T-helper 2 cell treated with Interferon-gamma antibody and Interleukin-4, amounts not matched to agents 5 μg/mL and 100 μg/mL, for 36 hours (primary cell): ENCODE measurements at regions not wholly inside any gene's neighbourhood (a gene's known extent, or its start where the extent isn't known, plus 50 kb on each side); places are given as distances from the start of the nearest gene placed in this dataset.

Experiments used
- DNase-seq: peaks from one replicate; pipeline ENCODE4 v3.0.0; 2021; ENCODE audit warnings: low spot score
- H3K27ac Mint-ChIP-seq: one replicate; pipeline ENCODE4 v1.8.0; 2021; ENCODE audit warnings: mild to moderate bottlenecking, mixed read lengths
- H3K27me3 Mint-ChIP-seq: one replicate; pipeline ENCODE4 v1.8.0; 2021; ENCODE audit warnings: low read depth, mixed read lengths
- H3K36me3 Mint-ChIP-seq: one replicate; pipeline ENCODE4 v1.8.0; 2021; ENCODE audit warnings: low read depth, mixed read lengths
- H3K4me1 Mint-ChIP-seq: one replicate; pipeline ENCODE4 v1.8.0; 2021; ENCODE audit warnings: low read depth, mixed read lengths
- H3K4me3 Mint-ChIP-seq: one replicate; pipeline ENCODE4 v1.8.0; 2022; ENCODE audit warnings: mild to moderate bottlenecking, moderate library complexity, mixed read lengths
- H3K9me3 Mint-ChIP-seq: one replicate; pipeline ENCODE4 v1.8.0; 2021; ENCODE audit warnings: mixed read lengths

DNA sequence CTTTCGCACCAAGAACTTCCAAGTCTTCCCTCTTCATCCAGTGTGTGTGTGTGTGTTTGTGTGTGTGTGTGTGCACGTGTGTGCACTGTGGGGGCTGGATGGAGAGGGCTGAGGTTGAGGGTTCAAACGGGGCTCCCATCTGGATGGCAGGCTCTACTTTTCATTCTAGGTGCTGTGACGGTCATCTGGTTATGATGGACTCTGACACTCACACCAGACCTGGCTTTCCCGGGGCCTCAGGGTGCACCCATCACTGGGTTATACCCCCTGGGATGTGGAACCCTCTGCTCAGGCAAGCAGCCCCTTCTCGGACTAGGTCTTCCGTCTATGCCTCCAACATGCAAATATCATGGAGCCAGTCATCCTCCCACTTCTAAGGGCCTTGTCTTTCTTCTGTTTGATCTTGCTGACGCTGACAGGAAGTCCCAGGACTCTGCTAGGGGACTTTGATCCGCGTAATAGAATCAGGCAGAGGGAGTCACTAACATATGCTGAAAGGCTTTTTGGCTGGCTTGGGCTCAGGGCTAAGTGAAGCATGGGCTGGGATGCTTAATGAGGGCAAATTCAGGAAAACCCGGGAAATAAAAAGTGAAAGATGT lies 313.6 kb downstream of the CDC5L start:
- Mint-ChIP-seq H3K27ac (peak overlapping the region; percentile 7), H3K4me3 (no peak overlapping the region), H3K4me1 (peaks cover 16% of the 10 kb centered on the region), H3K27me3 (no peaks in the 10 kb centered on the region), H3K36me3 (peaks cover 2% of the 10 kb centered on the region), H3K9me3 (peaks cover 4% of the 10 kb centered on the region)
- DNase-seq: no peak

DNA sequence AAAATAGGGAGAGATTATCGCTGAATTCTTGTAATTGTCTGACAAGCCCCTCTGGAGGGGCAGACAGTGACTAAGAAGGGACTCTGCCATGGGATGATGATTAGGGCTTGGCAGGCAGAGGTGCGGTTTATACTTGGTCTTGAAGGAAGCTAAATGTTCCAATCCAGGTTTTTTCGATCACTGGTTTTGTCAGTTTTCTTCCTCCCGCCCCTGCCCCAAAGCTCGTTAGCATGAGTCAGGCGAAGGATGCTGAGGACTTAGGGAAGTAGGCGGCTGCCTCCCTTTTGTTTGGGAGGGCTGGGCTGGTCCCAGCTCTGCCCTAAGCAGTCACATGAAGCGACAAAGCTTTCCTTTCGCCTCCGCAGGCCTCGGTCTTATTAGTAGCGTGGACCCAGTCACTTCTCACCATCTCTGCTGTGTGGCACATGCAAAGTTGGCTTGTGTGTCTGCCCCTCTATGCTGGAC lies 314.2 kb downstream of the CDC5L start:
- H3K4me1 Mint-ChIP-seq: peaks cover 16% of the 10 kb centered on the region
- DNase-seq: no peak
- peaks cover 4% of the 10 kb centered on the region for H3K9me3 Mint-ChIP-seq
- H3K27me3 Mint-ChIP-seq: no peaks in the 10 kb centered on the region
- peaks cover 2% of the 10 kb centered on the region for H3K36me3 Mint-ChIP-seq
- no peak overlapping the region for H3K4me3 Mint-ChIP-seq
- no peak overlapping the region for H3K27ac Mint-ChIP-seq

DNA sequence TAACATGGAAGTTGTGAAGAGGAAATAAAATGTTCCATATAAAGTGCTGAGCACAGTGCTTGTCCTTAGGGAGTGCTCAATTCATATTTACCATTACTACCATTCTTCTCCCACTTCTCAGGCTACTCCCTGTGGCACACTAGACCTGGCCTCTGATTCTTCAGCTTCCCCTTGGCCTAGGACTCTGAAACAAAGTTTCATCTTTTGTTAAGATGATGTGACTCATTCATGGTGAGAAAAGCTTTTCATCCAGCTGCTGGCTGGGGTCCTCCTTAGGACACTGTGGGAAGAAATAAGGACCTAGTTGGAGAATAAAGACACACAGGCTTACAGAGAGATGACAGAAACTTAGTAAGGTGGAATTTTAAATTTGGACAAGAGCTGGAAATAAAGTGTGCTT lies 314.8 kb downstream of the CDC5L start:
- H3K4me1 Mint-ChIP-seq: peaks cover 16% of the 10 kb centered on the region
- H3K9me3 Mint-ChIP-seq: peaks cover 4% of the 10 kb centered on the region
- peaks cover 2% of the 10 kb centered on the region for H3K36me3 Mint-ChIP-seq
- H3K4me3 Mint-ChIP-seq: no peak overlapping the region
- DNase-seq: no peak
- no peak overlapping the region for H3K27ac Mint-ChIP-seq
- H3K27me3 Mint-ChIP-seq: no peaks in the 10 kb centered on the region

DNA sequence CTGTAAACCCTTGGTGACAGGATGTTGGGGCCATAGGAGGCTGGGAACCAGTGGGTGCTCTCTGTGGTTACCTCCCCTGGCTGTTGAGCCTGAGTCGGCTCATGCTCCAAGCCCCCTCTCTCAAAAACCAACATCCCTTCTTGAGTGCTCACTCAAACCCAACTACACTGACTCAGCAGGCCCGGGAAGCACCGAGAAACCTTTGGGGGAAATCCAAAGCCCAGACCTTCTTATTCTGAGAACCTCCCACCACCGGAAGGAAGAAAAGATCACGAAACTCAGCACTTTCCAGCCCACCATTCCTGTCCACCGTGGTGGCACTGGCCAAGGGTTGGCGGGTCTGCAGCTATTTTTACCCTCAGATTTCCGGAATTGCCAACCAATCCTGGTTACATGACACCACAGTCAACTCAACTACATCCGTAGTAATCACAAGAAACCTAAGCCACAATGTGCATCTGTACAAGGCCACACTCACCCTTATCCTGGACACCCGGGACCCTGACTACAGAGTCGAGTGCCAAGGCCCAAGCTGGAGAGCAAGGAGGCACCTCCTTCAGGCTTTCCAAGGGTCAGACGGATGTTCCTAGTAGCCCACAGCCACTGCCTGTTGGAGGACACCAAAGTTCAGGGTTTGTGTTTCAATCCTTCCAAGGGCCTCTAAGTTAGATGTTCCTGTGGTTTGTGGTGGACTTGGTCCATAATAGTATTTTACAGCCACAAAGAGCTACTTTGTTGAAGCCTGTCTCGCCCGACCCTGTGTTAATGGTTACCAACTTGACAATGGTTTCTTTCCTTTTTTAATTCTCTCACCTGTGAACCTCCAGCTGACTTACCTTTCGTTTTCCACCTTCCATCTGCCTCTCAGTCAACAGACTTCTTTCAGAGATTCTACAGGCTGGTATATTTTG lies 317.0 kb downstream of the CDC5L start:
- H3K4me1 Mint-ChIP-seq: peaks cover 19% of the 10 kb centered on the region
- no peak overlapping the region for H3K4me3 Mint-ChIP-seq
- peaks cover 2% of the 10 kb centered on the region for H3K36me3 Mint-ChIP-seq
- peak; percentile 59 for DNase-seq
- H3K9me3 Mint-ChIP-seq: peaks cover 11% of the 10 kb centered on the region
- H3K27ac Mint-ChIP-seq: peak overlapping the region; percentile 75
- no peaks in the 10 kb centered on the region for H3K27me3 Mint-ChIP-seq

DNA sequence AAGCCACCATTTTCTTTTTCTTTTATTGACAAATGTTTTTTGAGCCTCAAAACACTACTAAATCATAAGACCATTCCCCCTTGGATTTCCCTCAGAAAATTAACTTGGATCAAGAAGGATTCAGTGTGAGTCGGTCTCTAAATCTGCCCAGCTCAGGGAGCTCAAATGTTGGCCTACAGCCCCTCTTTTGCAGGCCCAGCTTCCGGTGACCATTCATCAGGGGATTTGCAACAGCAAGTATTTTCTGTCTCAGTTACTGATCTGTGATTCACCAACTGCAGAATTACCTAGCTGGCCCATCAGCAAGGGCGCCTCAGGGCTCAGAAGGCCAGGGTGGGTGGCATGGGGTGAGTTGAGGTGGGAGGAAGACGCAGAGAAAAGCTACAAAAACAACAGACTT lies 318.1 kb downstream of the CDC5L start:
- DNase-seq: no peak
- Mint-ChIP-seq H3K27ac (no peak overlapping the region), H3K36me3 (peaks cover 2% of the 10 kb centered on the region), H3K9me3 (peaks cover 11% of the 10 kb centered on the region), H3K27me3 (no peaks in the 10 kb centered on the region), H3K4me3 (no peak overlapping the region), H3K4me1 (peaks cover 19% of the 10 kb centered on the region)

DNA sequence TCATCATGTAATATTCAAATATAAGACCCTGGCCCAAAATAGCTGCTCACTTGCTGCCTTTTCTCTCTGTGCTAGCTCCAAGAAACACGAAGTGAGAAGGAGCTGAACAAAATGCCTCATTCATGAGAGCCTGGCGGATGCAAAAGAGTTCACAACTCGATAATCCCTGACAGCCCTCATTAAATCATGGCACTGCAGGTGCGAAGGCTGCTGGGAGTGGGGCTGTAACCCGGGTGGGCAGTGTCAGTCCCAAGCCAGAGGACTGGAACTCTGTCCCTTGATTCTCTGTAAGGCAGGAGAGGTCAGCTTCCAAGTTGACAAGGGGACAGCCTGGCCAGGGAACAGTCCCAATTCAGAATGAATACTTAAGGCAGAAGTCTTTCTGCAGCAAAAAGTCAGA lies 318.5 kb downstream of the CDC5L start:
- Mint-ChIP-seq H3K9me3 (peaks cover 11% of the 10 kb centered on the region), H3K27ac (no peak overlapping the region), H3K36me3 (peaks cover 2% of the 10 kb centered on the region), H3K27me3 (no peaks in the 10 kb centered on the region), H3K4me1 (peaks cover 19% of the 10 kb centered on the region), H3K4me3 (no peak overlapping the region)
- DNase-seq: no peak

DNA sequence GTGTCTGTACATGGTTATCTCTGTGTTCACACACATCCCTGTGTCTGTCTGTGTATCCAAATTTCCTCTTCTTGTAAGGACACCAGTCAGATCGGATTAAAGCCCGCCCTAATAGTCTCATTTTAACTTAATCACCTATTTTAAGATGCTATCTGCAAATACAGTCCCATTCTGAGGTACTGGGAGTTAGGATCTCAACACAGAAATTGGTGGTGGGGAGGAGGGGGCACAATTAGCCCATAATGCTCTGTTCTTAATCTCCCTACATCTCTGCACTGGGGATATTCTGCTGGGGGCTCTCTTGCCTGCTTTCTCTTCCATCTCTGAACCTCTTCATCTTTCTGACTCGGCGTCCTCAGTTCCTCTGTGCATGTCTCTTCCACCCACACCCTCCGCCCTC lies 320.7 kb downstream of the CDC5L start:
- DNase-seq: no peak
- no peak overlapping the region for H3K27ac Mint-ChIP-seq
- H3K36me3 Mint-ChIP-seq: peaks cover 2% of the 10 kb centered on the region
- H3K27me3 Mint-ChIP-seq: no peaks in the 10 kb centered on the region
- no peak overlapping the region for H3K4me3 Mint-ChIP-seq
- peaks cover 11% of the 10 kb centered on the region for H3K4me1 Mint-ChIP-seq
- H3K9me3 Mint-ChIP-seq: peaks cover 11% of the 10 kb centered on the region

DNA sequence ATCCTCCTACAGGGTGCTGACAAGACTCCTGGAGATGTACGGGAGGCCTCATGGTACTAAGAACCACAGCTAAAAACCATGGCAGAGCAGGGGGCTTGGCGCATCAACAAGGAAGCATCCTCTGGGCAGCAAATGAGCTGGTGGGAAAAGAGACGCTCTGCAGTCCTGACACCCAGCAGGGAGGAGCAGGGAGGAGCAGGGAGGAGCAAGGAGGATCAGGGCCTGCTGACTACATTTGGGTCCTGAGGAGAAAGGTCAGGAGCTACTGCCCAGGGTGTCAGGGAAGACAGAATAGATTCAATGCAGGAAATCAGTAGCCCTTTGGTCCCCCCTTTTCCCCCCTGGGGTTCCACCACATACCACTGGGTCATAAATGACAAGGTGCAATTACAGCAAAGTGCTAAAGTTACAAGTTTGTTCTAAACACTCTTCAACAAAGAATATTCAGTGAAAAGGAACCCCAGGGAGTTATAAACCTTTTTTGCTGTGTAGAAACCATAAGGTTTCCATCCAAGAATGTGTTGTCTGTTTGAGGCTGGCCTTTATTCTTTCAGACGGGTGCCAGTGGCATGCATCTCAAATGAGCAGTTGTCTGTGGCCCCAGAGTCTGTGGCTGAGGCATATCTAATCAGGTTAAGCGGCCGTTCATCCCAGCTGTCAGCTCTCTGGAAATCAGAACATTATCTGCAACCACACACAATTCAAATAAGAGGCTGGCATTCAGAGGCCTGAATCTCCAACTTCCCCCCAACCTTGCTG lies 325.0 kb downstream of the CDC5L start:
- Mint-ChIP-seq H3K9me3 (peaks cover 8% of the 10 kb centered on the region), H3K4me3 (no peak overlapping the region), H3K27ac (no peak overlapping the region), H3K36me3 (no peaks in the 10 kb centered on the region), H3K4me1 (peaks cover 3% of the 10 kb centered on the region), H3K27me3 (no peaks in the 10 kb centered on the region)
- no peak for DNase-seq

DNA sequence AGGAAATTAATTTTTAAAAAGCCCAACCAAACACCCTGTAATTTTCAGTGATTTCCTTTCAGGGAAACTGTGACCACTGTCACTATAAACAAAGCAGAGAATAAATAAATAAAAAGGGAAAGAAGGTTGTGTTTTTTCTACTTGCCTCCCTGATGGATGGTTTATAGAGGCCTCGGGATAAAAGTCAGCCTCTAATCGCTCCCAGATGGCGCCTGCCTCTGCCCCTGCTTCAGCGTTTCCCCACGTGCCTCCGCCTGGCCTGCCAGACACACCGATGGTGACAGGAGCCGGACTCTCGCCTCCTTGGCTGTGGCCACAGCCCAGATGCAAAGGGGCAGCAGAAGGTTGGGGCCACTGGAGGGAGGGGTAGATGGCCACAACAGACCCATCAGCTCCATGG lies 327.7 kb downstream of the CDC5L start:
- no peaks in the 10 kb centered on the region for H3K4me1 Mint-ChIP-seq
- no peaks in the 10 kb centered on the region for H3K36me3 Mint-ChIP-seq
- DNase-seq: no peak
- peaks cover 4% of the 10 kb centered on the region for H3K27me3 Mint-ChIP-seq
- H3K27ac Mint-ChIP-seq: no peak overlapping the region
- H3K4me3 Mint-ChIP-seq: no peak overlapping the region
- H3K9me3 Mint-ChIP-seq: no peaks in the 10 kb centered on the region

DNA sequence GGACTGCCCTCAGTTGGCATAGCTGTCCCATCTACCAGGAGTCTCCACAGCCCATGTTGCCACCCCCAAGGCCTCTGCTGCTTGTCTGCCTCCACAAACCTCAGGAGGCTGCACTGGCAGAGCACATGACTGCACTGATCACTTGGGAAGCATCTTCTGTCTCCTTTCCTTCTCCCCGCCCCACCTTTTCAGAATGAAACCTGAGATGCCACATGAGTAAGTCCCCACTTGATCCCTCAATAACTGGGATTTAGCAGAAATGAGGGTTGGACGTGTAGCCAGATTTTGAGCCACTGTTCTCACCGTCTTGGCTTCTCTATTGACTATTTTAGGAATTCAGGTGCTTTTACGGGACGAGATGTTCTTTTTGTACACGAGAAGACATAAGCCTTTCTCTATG lies 328.4 kb downstream of the CDC5L start:
- no peak for DNase-seq
- no peak overlapping the region for H3K4me3 Mint-ChIP-seq
- H3K36me3 Mint-ChIP-seq: no peaks in the 10 kb centered on the region
- no peaks in the 10 kb centered on the region for H3K4me1 Mint-ChIP-seq
- H3K27me3 Mint-ChIP-seq: peaks cover 4% of the 10 kb centered on the region
- H3K27ac Mint-ChIP-seq: no peak overlapping the region
- no peaks in the 10 kb centered on the region for H3K9me3 Mint-ChIP-seq

DNA sequence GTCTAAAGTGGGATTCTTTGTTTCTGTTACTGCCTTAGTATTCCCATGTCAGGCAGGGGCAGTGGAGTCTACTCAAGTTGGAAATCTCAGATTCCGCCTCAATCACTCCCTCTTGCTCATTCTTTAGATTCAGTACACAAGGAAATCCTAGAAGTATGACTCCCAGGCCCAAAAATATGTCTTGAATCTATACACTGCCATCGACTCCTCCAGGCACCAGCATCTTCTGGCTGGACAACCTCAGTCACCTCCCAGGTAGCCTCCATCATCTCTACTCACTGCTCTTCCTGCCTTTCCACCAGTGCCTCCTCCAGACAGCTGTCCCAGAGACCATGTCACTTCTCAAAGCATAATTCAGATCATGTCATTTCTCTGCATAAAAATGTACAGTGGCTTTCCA lies 329.9 kb downstream of the CDC5L start:
- peaks cover 4% of the 10 kb centered on the region for H3K27me3 Mint-ChIP-seq
- no peaks in the 10 kb centered on the region for H3K36me3 Mint-ChIP-seq
- DNase-seq: no peak
- no peaks in the 10 kb centered on the region for H3K9me3 Mint-ChIP-seq
- H3K4me3 Mint-ChIP-seq: no peak overlapping the region
- H3K4me1 Mint-ChIP-seq: no peaks in the 10 kb centered on the region
- H3K27ac Mint-ChIP-seq: no peak overlapping the region

DNA sequence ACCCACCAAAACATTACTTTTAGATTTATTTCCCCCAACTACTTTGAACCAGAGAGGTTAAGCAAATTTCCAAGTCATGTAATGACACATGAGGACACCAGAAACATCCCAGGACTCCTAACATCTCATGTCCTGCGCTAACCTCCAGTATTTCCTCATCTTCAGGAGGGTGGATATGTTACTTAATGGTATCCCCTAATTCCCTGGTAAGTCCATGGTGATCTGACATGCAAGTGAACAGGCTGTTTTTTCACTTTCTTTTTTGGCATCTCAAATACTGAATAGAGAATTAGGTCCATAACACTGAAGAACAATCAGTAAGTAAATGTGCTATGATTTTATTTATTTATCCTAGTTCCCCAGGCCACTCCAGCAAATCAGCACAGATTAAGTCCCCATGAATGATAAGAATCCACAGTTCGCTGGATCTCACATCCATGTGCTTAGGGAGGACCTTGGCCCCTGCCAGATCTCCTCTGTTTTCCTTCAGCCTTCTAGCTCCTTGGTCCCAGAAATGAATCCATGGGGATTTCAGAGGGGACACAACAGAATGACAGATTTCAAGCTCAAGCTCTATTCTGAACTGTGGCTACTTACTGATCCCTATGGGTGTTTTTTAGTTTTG lies 334.6 kb downstream of the CDC5L start:
- Mint-ChIP-seq H3K9me3 (no peaks in the 10 kb centered on the region), H3K36me3 (no peaks in the 10 kb centered on the region), H3K4me1 (no peaks in the 10 kb centered on the region), H3K27ac (no peak overlapping the region), H3K27me3 (peaks cover 6% of the 10 kb centered on the region), H3K4me3 (no peak overlapping the region)
- DNase-seq: no peak

DNA sequence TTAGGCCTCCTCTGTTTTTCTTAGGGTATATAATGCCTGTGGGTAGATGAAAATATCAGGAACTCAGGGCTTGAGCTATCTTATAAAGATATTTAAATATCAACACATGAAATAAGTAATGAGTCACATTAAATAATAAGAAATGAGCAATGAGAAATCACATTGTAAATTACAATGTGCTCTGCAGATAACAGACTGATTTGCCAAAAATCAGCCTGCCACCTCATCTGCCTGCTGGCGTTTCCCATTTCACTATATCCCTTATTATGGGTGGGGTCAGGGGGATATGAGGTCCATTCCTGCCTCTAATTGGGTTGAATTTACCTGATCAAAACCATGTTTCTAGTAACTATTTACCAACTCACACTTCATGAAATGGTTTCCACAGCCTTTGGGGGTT lies 335.2 kb downstream of the CDC5L start:
- no peak overlapping the region for H3K27ac Mint-ChIP-seq
- no peaks in the 10 kb centered on the region for H3K9me3 Mint-ChIP-seq
- no peaks in the 10 kb centered on the region for H3K4me1 Mint-ChIP-seq
- peaks cover 6% of the 10 kb centered on the region for H3K27me3 Mint-ChIP-seq
- H3K36me3 Mint-ChIP-seq: no peaks in the 10 kb centered on the region
- no peak for DNase-seq
- no peak overlapping the region for H3K4me3 Mint-ChIP-seq
